ENCODE measurements at regions not wholly inside any gene's neighbourhood (a gene's known extent, or its start where the extent isn't known, plus 50 kb on each side); places are given as distances from the start of the nearest gene placed in this dataset.

DNA sequence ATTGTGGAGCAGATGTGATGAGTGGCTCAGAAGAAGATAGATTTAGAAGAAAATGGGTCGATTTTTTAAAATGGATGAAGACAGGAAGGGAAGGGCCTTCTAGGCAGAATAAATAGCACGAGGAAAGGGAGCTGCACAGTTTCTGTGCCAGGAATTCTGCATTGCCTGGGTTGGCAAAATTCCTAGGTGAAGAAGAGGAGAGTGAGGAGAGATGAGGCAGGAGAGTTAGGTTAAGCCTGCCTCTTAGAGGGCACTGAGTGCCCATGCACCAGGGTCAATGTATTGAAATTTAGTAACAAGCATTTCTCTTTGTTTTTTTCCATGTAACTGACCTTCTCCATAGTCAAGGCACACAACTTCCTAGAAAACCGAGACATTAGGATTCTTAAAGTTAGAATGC, 159.5 kb downstream of the YTHDC2 start:
- H3K4me3 ChIP-seq = no peak overlapping the region
- no peaks in the 10 kb centered on the region for H3K4me1 ChIP-seq
- no peak for DNase-seq
- H3K27me3 ChIP-seq = no peaks in the 10 kb centered on the region
- intact Hi-C loops (cut with DNase I; ENCODE audit: low total_unique reads) = no loop called here
- H3K9me3 ChIP-seq = no peaks in the 10 kb centered on the region
- TF ChIP-seq, protein P1, sequence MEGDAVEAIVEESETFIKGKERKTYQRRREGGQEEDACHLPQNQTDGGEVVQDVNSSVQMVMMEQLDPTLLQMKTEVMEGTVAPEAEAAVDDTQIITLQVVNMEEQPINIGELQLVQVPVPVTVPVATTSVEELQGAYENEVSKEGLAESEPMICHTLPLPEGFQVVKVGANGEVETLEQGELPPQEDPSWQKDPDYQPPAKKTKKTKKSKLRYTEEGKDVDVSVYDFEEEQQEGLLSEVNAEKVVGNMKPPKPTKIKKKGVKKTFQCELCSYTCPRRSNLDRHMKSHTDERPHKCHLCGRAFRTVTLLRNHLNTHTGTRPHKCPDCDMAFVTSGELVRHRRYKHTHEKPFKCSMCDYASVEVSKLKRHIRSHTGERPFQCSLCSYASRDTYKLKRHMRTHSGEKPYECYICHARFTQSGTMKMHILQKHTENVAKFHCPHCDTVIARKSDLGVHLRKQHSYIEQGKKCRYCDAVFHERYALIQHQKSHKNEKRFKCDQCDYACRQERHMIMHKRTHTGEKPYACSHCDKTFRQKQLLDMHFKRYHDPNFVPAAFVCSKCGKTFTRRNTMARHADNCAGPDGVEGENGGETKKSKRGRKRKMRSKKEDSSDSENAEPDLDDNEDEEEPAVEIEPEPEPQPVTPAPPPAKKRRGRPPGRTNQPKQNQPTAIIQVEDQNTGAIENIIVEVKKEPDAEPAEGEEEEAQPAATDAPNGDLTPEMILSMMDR (IDR thresholded peaks at IDR 0.05) = no peak
- no peaks in the 10 kb centered on the region for H3K36me3 ChIP-seq
- H3K27ac ChIP-seq = no peak overlapping the region

DNA sequence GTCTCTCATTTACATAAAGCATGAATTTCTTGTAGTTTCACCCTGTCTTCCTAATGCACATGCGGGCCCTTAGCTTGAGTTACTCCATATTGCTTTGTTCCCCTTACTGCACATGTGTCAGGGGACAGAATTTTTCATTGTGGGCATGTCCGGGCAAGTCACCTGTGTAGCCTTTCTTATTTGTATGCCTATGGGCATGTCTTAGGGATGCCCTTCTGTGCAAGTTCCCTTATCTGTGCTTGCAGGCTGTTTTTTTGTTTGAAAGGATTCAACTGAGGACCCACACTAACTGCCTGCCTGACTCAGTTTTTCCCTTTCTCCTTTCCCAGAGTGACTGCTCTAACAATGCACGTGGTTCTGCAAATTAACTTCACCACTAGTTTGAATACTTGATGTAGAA, 161.7 kb downstream of the YTHDC2 start:
- Histone ChIP-seq H3K27ac (no peak overlapping the region), H3K4me1 (no peaks in the 10 kb centered on the region), H3K36me3 (no peaks in the 10 kb centered on the region), H3K4me3 (no peak overlapping the region), H3K27me3 (no peaks in the 10 kb centered on the region), H3K9me3 (no peaks in the 10 kb centered on the region)
- intact Hi-C loops (cut with DNase I; ENCODE audit: low total_unique reads) = no loop called here
- TF ChIP-seq, protein P1 (IDR thresholded peaks at IDR 0.05) = no peak
- DNase-seq = no peak

DNA sequence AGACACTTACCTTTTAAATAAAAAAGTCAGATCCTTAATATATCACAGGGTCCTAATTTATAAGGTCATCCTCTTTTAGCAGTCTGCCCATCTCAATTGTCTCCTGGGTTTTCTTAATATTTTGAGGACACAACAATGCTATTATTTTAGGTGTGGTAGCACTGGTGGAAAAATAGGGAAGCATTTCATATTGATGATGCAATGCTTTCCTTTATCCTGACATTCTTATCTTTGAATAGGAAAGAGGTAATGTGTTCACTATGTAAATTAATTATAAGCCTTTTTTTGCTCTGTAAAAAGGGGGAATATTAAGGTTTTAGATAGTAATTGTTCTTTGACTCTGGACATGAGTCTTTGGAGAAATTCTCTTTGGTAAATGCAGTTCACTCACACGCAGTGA, 164.7 kb downstream of the YTHDC2 start:
- H3K4me1 ChIP-seq = no peaks in the 10 kb centered on the region
- intact Hi-C loops (cut with DNase I; ENCODE audit: low total_unique reads) = loop anchor here (2.0 kb wide), 1 partner anchor 771 kb away; no protein-coding TSS in a partner anchor
- H3K27ac ChIP-seq = no peak overlapping the region
- no peak overlapping the region for H3K4me3 ChIP-seq
- no peaks in the 10 kb centered on the region for H3K9me3 ChIP-seq
- TF ChIP-seq, protein P1 (IDR thresholded peaks at IDR 0.05) = no peak
- DNase-seq = no peak
- H3K27me3 ChIP-seq = no peaks in the 10 kb centered on the region
- H3K36me3 ChIP-seq = no peaks in the 10 kb centered on the region

DNA sequence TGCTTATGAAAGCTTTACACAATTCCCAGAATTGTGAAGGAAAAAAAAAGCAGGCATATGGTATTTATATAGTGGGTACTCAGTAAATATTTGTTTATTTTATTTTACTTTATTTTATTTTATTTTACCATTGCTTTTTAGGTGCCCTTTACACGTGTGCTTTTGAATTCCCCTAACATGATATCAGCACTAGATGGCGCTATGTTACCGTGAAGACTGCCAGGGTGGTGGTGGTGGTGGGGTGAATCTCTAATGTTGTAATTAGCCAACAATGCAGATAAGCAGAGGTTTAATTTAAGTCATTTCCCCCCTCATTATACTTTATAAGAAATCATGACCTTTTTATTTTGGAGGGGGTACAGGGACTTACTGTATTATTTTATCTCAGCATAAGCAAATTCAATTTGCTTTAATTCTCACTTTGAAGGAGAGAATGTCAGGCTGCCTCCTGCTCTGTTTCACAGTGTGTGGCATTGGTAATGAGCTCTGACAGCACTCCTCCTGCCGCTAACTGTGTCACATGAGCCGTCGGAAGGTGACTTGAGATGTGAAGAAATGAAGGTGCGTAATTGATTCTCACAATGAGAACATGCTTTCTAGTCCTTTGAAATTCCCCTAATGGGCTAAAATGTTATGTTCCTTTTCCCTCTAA, 165.6 kb downstream of the YTHDC2 start:
- intact Hi-C loops (cut with DNase I; ENCODE audit: low total_unique reads) = loop anchor here (2.0 kb wide), 1 partner anchor 770 kb away; no protein-coding TSS in a partner anchor
- no peak for DNase-seq
- TF ChIP-seq, protein P1 (IDR thresholded peaks at IDR 0.05) = peak; percentile 48 to 50
- no peaks in the 10 kb centered on the region for H3K36me3 ChIP-seq
- no peak overlapping the region for H3K27ac ChIP-seq
- H3K4me3 ChIP-seq = no peak overlapping the region
- H3K9me3 ChIP-seq = no peaks in the 10 kb centered on the region
- H3K27me3 ChIP-seq = no peaks in the 10 kb centered on the region
- no peaks in the 10 kb centered on the region for H3K4me1 ChIP-seq

DNA sequence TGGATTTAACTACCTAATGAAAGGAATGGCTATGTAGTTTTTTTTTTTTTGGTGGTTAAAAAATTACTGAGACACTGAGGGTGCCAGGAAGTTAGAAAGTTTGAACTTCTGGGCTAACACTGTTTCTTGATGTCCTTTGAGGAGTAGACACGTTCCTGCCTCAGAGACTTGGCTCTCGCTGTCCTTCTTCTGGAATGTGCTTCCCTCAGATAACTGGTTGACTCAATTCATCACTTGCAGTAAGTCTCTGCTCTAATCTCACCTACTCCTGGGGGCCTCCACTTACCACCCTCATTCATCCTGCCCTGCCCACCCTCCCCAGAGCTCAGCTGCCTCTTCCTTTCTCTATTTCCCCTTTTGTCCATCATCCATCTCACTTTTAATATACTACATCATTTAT, 167.0 kb downstream of the YTHDC2 start:
- Histone ChIP-seq H3K4me1 (no peaks in the 10 kb centered on the region), H3K9me3 (no peaks in the 10 kb centered on the region), H3K27me3 (no peaks in the 10 kb centered on the region), H3K27ac (no peak overlapping the region), H3K36me3 (no peaks in the 10 kb centered on the region), H3K4me3 (no peak overlapping the region)
- intact Hi-C loops (cut with DNase I; ENCODE audit: low total_unique reads) = no loop called here
- TF ChIP-seq, protein P1 (IDR thresholded peaks at IDR 0.05) = no peak
- no peak for DNase-seq
